ENCODE measurements at regions not wholly inside any gene's neighbourhood (a gene's known extent, or its start where the extent isn't known, plus 50 kb on each side); places are given as distances from the start of the nearest gene placed in this dataset.

GRCh38 chr5:155313518-155313917 is 300.0 kb downstream of the KIF4B start:
- H3K27ac ChIP-seq = no peak overlapping the region
- no peak for DNase-seq
- no peak overlapping the region for H3K4me3 ChIP-seq (replicated peaks in 1 of 3)
- H3K36me3 ChIP-seq = no peaks in the 10 kb centered on the region
- no peaks in the 10 kb centered on the region for H3K27me3 ChIP-seq
- 95 to 96% methylated on average over 2 of the region's 2 CpGs for WGBS, 2 donors
- TF ChIP-seq POLR2A (IDR thresholded peaks at IDR 0.05) (no peak), CTCF (IDR thresholded peaks at IDR 0.05) (no peak)
- no peaks in the 10 kb centered on the region for H3K9me3 ChIP-seq
- no peaks in the 10 kb centered on the region for H3K4me1 ChIP-seq
- intact Hi-C loops (cut with DNase I) = no loop called here

GRCh38 chr5:155316070-155316714 is 302.6 kb downstream of the KIF4B start:
- intact Hi-C loops (cut with DNase I) = no loop called here
- H3K4me1 ChIP-seq = no peaks in the 10 kb centered on the region
- no peaks in the 10 kb centered on the region for H3K27me3 ChIP-seq
- no peak overlapping the region for H3K4me3 ChIP-seq (replicated peaks in 1 of 3)
- 79 to 85% methylated on average over 12 of the region's 12 CpGs for WGBS, 2 donors
- TF ChIP-seq CTCF (IDR thresholded peaks at IDR 0.05) = no peak
- TF ChIP-seq POLR2A (IDR thresholded peaks at IDR 0.05) = no peak
- DNase-seq = no peak
- H3K9me3 ChIP-seq = no peaks in the 10 kb centered on the region
- H3K36me3 ChIP-seq = no peaks in the 10 kb centered on the region
- H3K27ac ChIP-seq = no peak overlapping the region

GRCh38 chr5:155332618-155333017 is 319.1 kb downstream of the KIF4B start:
- WGBS, 2 donors = 37 to 47% methylated on average over 5 of the region's 5 CpGs
- peak; percentile 46 to 48 for DNase-seq
- H3K27me3 ChIP-seq = no peaks in the 10 kb centered on the region
- TF ChIP-seq CTCF (IDR thresholded peaks at IDR 0.05) = no peak
- no peak for TF ChIP-seq POLR2A (IDR thresholded peaks at IDR 0.05)
- H3K4me3 ChIP-seq (replicated peaks in 1 of 3) = no peak overlapping the region
- H3K27ac ChIP-seq = no peak overlapping the region
- no peaks in the 10 kb centered on the region for H3K36me3 ChIP-seq
- no peaks in the 10 kb centered on the region for H3K9me3 ChIP-seq
- H3K4me1 ChIP-seq = no peaks in the 10 kb centered on the region
- intact Hi-C loops (cut with DNase I) = no loop called here

- H3K27me3 ChIP-seq = no peaks in the 10 kb centered on the region
- no peak for TF ChIP-seq POLR2A (IDR thresholded peaks at IDR 0.05)
- TF ChIP-seq CTCF (IDR thresholded peaks at IDR 0.05) = no peak
- intact Hi-C loops (cut with DNase I) = no loop called here
- WGBS, 2 donors = 45% methylated on average over 2 of the region's 2 CpGs
- no peaks in the 10 kb centered on the region for H3K4me1 ChIP-seq
- no peak overlapping the region for H3K27ac ChIP-seq
- H3K9me3 ChIP-seq = no peaks in the 10 kb centered on the region
- DNase-seq = no peak
- no peaks in the 10 kb centered on the region for H3K36me3 ChIP-seq
- no peak overlapping the region for H3K4me3 ChIP-seq (replicated peaks in 1 of 3)
These were observed 329.4 kb downstream of the KIF4B start for GRCh38 chr5:155342956-155343355.

- no peaks in the 10 kb centered on the region for H3K36me3 ChIP-seq
- no peaks in the 10 kb centered on the region for H3K27me3 ChIP-seq
- H3K4me3 ChIP-seq (replicated peaks in 1 of 3) = no peak overlapping the region
- no peaks in the 10 kb centered on the region for H3K4me1 ChIP-seq
- DNase-seq = no peak
- TF ChIP-seq POLR2A (IDR thresholded peaks at IDR 0.05) (no peak), CTCF (IDR thresholded peaks at IDR 0.05) (no peak)
- WGBS, 2 donors = 89 to 92% methylated on average over 1 of the region's 1 CpG
- no peaks in the 10 kb centered on the region for H3K9me3 ChIP-seq
- intact Hi-C loops (cut with DNase I) = no loop called here
- no peak overlapping the region for H3K27ac ChIP-seq
These were observed 329.9 kb downstream of the KIF4B start for GRCh38 chr5:155343468-155343867.
